GM23338 (cell line): ENCODE measurements at regions not wholly inside any gene's neighbourhood (a gene's known extent, or its start where the extent isn't known, plus 50 kb on each side); places are given as distances from the start of the nearest gene placed in this dataset.
A peak's percentile ranks its signal among the peaks of the same experiment; 100 is the strongest.
"Not testable (repeated sequence)": the region's sequence is repeated elsewhere in the genome, so short reads cannot be mapped to it uniquely, and the experiment has no call there.

ENCODE experiments used
- ATAC-seq: fragments of 200-7000 bp; cut with Tn5 transposase; 3 replicates; pipeline ENCODE4 v1.9.1; 2020
- DNase-seq: peaks from one replicate; pipeline ENCODE4 v3.0.0-alpha.2; 2015; ENCODE audit warnings: low spot score
- H2AFZ ChIP-seq: fragments of 200-600 bp; sonication (generic); 2 replicates; pipeline ENCODE4 v1.8.0; 2016; ENCODE audit warnings: antibody characterized with exemption, mild to moderate bottlenecking, moderate library complexity
- H3F3A ChIP-seq: fragments of 200-600 bp; sonication (generic); replicated peaks from 2 replicates; pipeline ENCODE4 v1.8.0; 2017; ENCODE audit warnings: antibody characterized with exemption, mixed run types, low read depth
- H3K27ac ChIP-seq: fragments of 200-600 bp; sonication (generic); 2 replicates; pipeline ENCODE4 v1.6.1; 2016; ENCODE audit warnings: low read depth
- H3K27me3 ChIP-seq: fragments of 200-600 bp; sonication (generic); 2 replicates; pipeline ENCODE4 v1.8.0; 2016; ENCODE audit warnings: mild to moderate bottlenecking, mixed run types, moderate library complexity; ENCODE audit not compliant: insufficient read depth
- H3K36me3 ChIP-seq: fragments of 200-600 bp; sonication (generic); 2 replicates; pipeline ENCODE4 v1.8.0; 2016; ENCODE audit warnings: mild to moderate bottlenecking; ENCODE audit not compliant: insufficient read depth
- H3K4me1 ChIP-seq: fragments of 200-600 bp; sonication (generic); 2 replicates; pipeline ENCODE4 v1.8.0; 2016; ENCODE audit warnings: mild to moderate bottlenecking, moderate library complexity; ENCODE audit not compliant: insufficient read depth
- H3K4me2 ChIP-seq: fragments of 200-600 bp; sonication (generic); 2 replicates; pipeline ENCODE4 v1.7.1; 2017; ENCODE audit warnings: mixed run types
- H3K4me3 ChIP-seq: fragments of 200-600 bp; sonication (generic); 2 replicates; pipeline ENCODE4 v1.6.1; 2016; ENCODE audit warnings: mixed run types
- H3K79me2 ChIP-seq: fragments of 200-600 bp; sonication (generic); replicated peaks from 2 replicates; pipeline ENCODE4 v1.8.0; 2017; ENCODE audit warnings: mild to moderate bottlenecking; ENCODE audit not compliant: insufficient read depth
- H3K9me2 ChIP-seq: fragments of 200-600 bp; sonication (generic); 2 replicates; pipeline ENCODE4 v1.8.0; 2017; ENCODE audit not compliant: insufficient read depth
- H4K20me1 ChIP-seq: fragments of 200-600 bp; sonication (generic); replicated peaks from 2 replicates; pipeline ENCODE4 v1.8.0; 2017; ENCODE audit warnings: mild to moderate bottlenecking; ENCODE audit not compliant: insufficient read depth
- H3K27ac Mint-ChIP-seq: 2 replicates; pipeline ENCODE4 v1.8.0; 2020; ENCODE audit warnings: inconsistent platforms, mild to moderate bottlenecking, moderate library complexity, mixed read lengths
- H3K27me3 Mint-ChIP-seq: 3 replicates; pipeline ENCODE4 v1.8.0; 2022; ENCODE audit warnings: low read depth, mild to moderate bottlenecking, moderate library complexity, mixed read lengths, inconsistent platforms; ENCODE audit not compliant: insufficient read depth, poor library complexity
- H3K36me3 Mint-ChIP-seq: 3 replicates; pipeline ENCODE4 v1.8.0; 2021; ENCODE audit warnings: low read depth, mild to moderate bottlenecking, inconsistent platforms, moderate library complexity, mixed read lengths
- H3K4me1 Mint-ChIP-seq: 3 replicates; pipeline ENCODE4 v1.8.0; 2020; ENCODE audit warnings: mild to moderate bottlenecking, inconsistent platforms, mixed read lengths
- H3K4me3 Mint-ChIP-seq: 3 replicates; pipeline ENCODE4 v1.8.0; 2021; ENCODE audit warnings: moderate library complexity, mild to moderate bottlenecking, inconsistent platforms, mixed read lengths
- H3K9me3 Mint-ChIP-seq: 3 replicates; pipeline ENCODE4 v1.8.0; 2020; ENCODE audit warnings: moderate library complexity, mild to moderate bottlenecking, inconsistent platforms, mixed read lengths
- CREB1 ChIP-seq: fragments of 250-450 bp; sonication (Bioruptor Pico); IDR thresholded peaks from 2 replicates; pipeline ENCODE4 v1.5.0; 2020; ENCODE audit warnings: low read depth, mild to moderate bottlenecking, moderate library complexity
- CTCF ChIP-seq, 2 experiments: fragments of 200-600 bp in 1 of 2; sonication (generic) in 1 of 2; conservative IDR thresholded peaks; 2 replicates each; pipeline versions ENCODE4 v1.5.1 to v1.6.1; 2016 to 2017; ENCODE audit warnings: antibody characterized with exemption in 2 of 2, low read depth in 2 of 2, mild to moderate bottlenecking in 2 of 2, moderate library complexity in 1 of 2
- ETS1 ChIP-seq: IDR thresholded peaks from 2 replicates; pipeline ENCODE4 v1.6.1; 2016; ENCODE audit warnings: antibody characterized with exemption
- EZH2 ChIP-seq: fragments of 200-600 bp; sonication (generic); IDR thresholded peaks from one replicate; pipeline ENCODE4 v1.8.0; 2017; ENCODE audit warnings: antibody characterized with exemption, mild to moderate bottlenecking, low read depth; ENCODE audit not compliant: unreplicated experiment
- NANOG ChIP-seq: IDR thresholded peaks from 2 replicates; pipeline ENCODE4 v1.6.1; 2016; ENCODE audit warnings: antibody characterized with exemption, borderline replicate concordance
- STAT1 ChIP-seq: IDR thresholded peaks from one replicate; pipeline ENCODE4 v1.6.1; 2016; ENCODE audit warnings: antibody characterized with exemption; ENCODE audit not compliant: unreplicated experiment
- ZNF462 ChIP-seq: fragments of 250-450 bp; sonication (Bioruptor Pico); IDR thresholded peaks from 2 replicates; pipeline ENCODE4 v1.5.0; 2020; ENCODE audit warnings: mild to moderate bottlenecking, moderate library complexity

GRCh38 chr13:93038187-93038586 lies 188.4 kb upstream of the GPC6 start:
- no peak overlapping the region for H3K27ac ChIP-seq
- H3K36me3 Mint-ChIP-seq = no peaks in the 10 kb centered on the region
- no peak for TF ChIP-seq STAT1
- no peak for TF ChIP-seq CTCF (conservative IDR thresholded peaks at IDR 0.05; ENCODE audit: low read depth in 2 of 2)

GRCh38 chr13:93039131-93039530 lies 187.5 kb upstream of the GPC6 start:
- Mint-ChIP-seq H3K4me3 (no peak overlapping the region), H3K27me3 (peaks cover 2% of the 10 kb centered on the region), H3K36me3 (no peaks in the 10 kb centered on the region), H3K9me3 (peaks cover 6% of the 10 kb centered on the region; the same call in 1 of the 3 replicates), H3K27ac (peak overlapping the region; percentile 64; the same call in 1 of the 2 replicates), H3K4me1 (peaks cover 6% of the 10 kb centered on the region; the same call in 2 of the 3 replicates)
- no peaks in the 10 kb centered on the region for H3K27me3 ChIP-seq
- no peak for TF ChIP-seq ETS1
- no peak for TF ChIP-seq CREB1
- TF ChIP-seq EZH2 = no peak
- no peak for TF ChIP-seq ZNF462
- no peak for TF ChIP-seq STAT1
- TF ChIP-seq NANOG = no peak
- H3K79me2 ChIP-seq = no peaks in the 10 kb centered on the region
- H3K4me3 ChIP-seq = no peak overlapping the region
- DNase-seq (no peak), ATAC-seq (no peak)
- H3K9me2 ChIP-seq = 0 out of 2 replicates have a peak, but pooled peaks cover 2% of the 10 kb centered on the region
- H2AFZ ChIP-seq = no peak overlapping the region
- no peak overlapping the region for H3K27ac ChIP-seq
- no peaks in the 10 kb centered on the region for H3K36me3 ChIP-seq
- H3K4me2 ChIP-seq = no peak overlapping the region
- no peaks in the 10 kb centered on the region for H3K4me1 ChIP-seq
- H3F3A ChIP-seq = no peaks in the 10 kb centered on the region
- no peaks in the 10 kb centered on the region for H4K20me1 ChIP-seq

More at GRCh38 chr13:93038187-93038586, 188.4 kb upstream of the GPC6 start:
- peaks cover 6% of the 10 kb centered on the region; the same call in 1 of the 3 replicates for H3K9me3 Mint-ChIP-seq
- H2AFZ ChIP-seq = no peak overlapping the region
- no peak overlapping the region for H3K27ac Mint-ChIP-seq
- H3K4me3 Mint-ChIP-seq = no peak overlapping the region
- peaks cover 2% of the 10 kb centered on the region for H3K27me3 Mint-ChIP-seq
- no peaks in the 10 kb centered on the region for H3F3A ChIP-seq
- H3K27me3 ChIP-seq = no peaks in the 10 kb centered on the region
- H3K9me2 ChIP-seq = 0 out of 2 replicates have a peak, but pooled peaks cover 2% of the 10 kb centered on the region
- DNase-seq = no peak
- no peaks in the 10 kb centered on the region for H3K4me1 ChIP-seq
- H4K20me1 ChIP-seq = no peaks in the 10 kb centered on the region
- H3K79me2 ChIP-seq = no peaks in the 10 kb centered on the region
- H3K4me3 ChIP-seq = no peak overlapping the region
- H3K36me3 ChIP-seq = no peaks in the 10 kb centered on the region
- no peak for ATAC-seq
- no peak overlapping the region for H3K4me2 ChIP-seq
- H3K4me1 Mint-ChIP-seq = peaks cover 6% of the 10 kb centered on the region; the same call in 2 of the 3 replicates

GRCh38 chr13:93041566-93041965 lies 185.0 kb upstream of the GPC6 start:
- not testable (repeated sequence) for H3K4me3 Mint-ChIP-seq, H3F3A ChIP-seq, H4K20me1 ChIP-seq, H3K4me2 ChIP-seq, DNase-seq, H2AFZ ChIP-seq, H3K27ac Mint-ChIP-seq, ATAC-seq, H3K27ac ChIP-seq, H3K36me3 ChIP-seq, H3K36me3 Mint-ChIP-seq, H3K9me2 ChIP-seq, H3K9me3 Mint-ChIP-seq, H3K4me1 Mint-ChIP-seq, H3K27me3 Mint-ChIP-seq, H3K4me3 ChIP-seq, H3K27me3 ChIP-seq, H3K79me2 ChIP-seq, H3K4me1 ChIP-seq
